ENCODE measurements at regions not wholly inside any gene's neighbourhood (a gene's known extent, or its start where the extent isn't known, plus 50 kb on each side); places are given as distances from the start of the nearest gene placed in this dataset.
A peak's percentile ranks its signal among the peaks of the same experiment; 100 is the strongest.

DNA sequence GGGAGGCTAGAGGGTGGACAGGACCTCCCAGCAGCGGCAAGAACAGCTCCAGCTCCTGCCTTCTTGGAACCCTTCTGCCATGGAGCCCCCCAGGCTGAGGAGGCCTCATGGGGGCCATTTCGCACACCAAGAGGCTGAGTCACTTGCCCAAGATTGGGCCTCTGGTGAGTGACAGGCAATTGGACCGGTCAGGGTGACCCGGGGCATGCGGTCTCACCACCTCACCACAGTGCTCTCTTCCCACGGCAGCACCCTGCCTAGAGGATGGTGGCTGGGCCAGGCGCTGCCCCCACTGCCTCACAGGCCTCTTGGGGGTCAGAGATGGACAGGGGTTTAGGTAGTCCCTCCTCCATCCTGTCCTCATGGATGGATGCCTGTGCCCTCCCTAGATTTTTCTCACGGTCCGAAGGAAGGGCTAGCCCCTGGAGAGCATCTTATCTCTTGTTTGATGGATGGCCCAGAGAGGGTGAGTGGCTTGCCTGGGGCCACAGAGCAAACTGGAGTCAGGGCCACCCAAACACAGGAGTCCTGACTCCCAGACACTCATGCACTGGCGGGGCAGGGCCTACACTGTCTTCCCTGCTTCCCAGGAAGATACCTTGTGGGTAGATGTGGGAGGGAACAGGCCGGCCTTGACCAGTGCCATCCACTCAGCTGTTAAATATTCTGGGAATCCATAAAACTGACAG lies 119.2 kb downstream of the INHBB start (continued):
- TF ChIP-seq, protein P1, sequence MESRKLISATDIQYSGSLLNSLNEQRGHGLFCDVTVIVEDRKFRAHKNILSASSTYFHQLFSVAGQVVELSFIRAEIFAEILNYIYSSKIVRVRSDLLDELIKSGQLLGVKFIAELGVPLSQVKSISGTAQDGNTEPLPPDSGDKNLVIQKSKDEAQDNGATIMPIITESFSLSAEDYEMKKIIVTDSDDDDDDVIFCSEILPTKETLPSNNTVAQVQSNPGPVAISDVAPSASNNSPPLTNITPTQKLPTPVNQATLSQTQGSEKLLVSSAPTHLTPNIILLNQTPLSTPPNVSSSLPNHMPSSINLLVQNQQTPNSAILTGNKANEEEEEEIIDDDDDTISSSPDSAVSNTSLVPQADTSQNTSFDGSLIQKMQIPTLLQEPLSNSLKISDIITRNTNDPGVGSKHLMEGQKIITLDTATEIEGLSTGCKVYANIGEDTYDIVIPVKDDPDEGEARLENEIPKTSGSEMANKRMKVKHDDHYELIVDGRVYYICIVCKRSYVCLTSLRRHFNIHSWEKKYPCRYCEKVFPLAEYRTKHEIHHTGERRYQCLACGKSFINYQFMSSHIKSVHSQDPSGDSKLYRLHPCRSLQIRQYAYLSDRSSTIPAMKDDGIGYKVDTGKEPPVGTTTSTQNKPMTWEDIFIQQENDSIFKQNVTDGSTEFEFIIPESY (CRISPR knock-in tag; IDR thresholded peaks at IDR 0.05), result peak; percentile 50
- TF ChIP-seq ZNF768 (CRISPR knock-in tag; IDR thresholded peaks at IDR 0.05) (peak; percentile 100), ZNF883 (CRISPR knock-in tag; IDR thresholded peaks at IDR 0.05; ENCODE audit: not compliant biosample characterization) (no peak), PAX8 (CRISPR knock-in tag; IDR thresholded peaks at IDR 0.05; ENCODE audit: borderline replicate concordance) (0 out of 2 replicates have a peak, but pooled peaks have one; percentile 4), RNF2 (conservative IDR thresholded peaks at IDR 0.05; ENCODE audit: low read depth) (no peak), MBD4 (IDR thresholded peaks at IDR 0.05; ENCODE audit: borderline replicate concordance, low read length) (no peak), IRX3 (CRISPR knock-in tag; IDR thresholded peaks at IDR 0.05; ENCODE audit: borderline replicate concordance, low read depth) (no peak), RCOR2 (CRISPR knock-in tag; IDR thresholded peaks at IDR 0.05) (no peak), NFE2 (CRISPR knock-in tag; IDR thresholded peaks at IDR 0.05) (0 out of 2 replicates have a peak, but pooled peaks have one; percentile 50), SIX1 (CRISPR knock-in tag; IDR thresholded peaks at IDR 0.05; ENCODE audit: borderline replicate concordance) (no peak), NFKBIZ (CRISPR knock-in tag; IDR thresholded peaks at IDR 0.05) (no peak)
- TF ChIP-seq, protein P2, sequence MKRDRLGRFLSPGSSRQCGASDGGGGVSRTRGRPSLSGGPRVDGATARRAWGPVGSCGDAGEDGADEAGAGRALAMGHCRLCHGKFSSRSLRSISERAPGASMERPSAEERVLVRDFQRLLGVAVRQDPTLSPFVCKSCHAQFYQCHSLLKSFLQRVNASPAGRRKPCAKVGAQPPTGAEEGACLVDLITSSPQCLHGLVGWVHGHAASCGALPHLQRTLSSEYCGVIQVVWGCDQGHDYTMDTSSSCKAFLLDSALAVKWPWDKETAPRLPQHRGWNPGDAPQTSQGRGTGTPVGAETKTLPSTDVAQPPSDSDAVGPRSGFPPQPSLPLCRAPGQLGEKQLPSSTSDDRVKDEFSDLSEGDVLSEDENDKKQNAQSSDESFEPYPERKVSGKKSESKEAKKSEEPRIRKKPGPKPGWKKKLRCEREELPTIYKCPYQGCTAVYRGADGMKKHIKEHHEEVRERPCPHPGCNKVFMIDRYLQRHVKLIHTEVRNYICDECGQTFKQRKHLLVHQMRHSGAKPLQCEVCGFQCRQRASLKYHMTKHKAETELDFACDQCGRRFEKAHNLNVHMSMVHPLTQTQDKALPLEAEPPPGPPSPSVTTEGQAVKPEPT (CRISPR knock-in tag; IDR thresholded peaks at IDR 0.05; ENCODE audit: low read depth), result no peak
- TF ChIP-seq, protein P3, sequence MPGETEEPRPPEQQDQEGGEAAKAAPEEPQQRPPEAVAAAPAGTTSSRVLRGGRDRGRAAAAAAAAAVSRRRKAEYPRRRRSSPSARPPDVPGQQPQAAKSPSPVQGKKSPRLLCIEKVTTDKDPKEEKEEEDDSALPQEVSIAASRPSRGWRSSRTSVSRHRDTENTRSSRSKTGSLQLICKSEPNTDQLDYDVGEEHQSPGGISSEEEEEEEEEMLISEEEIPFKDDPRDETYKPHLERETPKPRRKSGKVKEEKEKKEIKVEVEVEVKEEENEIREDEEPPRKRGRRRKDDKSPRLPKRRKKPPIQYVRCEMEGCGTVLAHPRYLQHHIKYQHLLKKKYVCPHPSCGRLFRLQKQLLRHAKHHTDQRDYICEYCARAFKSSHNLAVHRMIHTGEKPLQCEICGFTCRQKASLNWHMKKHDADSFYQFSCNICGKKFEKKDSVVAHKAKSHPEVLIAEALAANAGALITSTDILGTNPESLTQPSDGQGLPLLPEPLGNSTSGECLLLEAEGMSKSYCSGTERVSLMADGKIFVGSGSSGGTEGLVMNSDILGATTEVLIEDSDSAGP (CRISPR knock-in tag; IDR thresholded peaks at IDR 0.05; ENCODE audit: borderline replicate concordance), result no peak
- TF ChIP-seq, protein P4, sequence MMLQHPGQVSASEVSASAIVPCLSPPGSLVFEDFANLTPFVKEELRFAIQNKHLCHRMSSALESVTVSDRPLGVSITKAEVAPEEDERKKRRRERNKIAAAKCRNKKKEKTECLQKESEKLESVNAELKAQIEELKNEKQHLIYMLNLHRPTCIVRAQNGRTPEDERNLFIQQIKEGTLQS (CRISPR knock-in tag; IDR thresholded peaks at IDR 0.05), result 0 out of 2 replicates have a peak, but pooled peaks have one; percentile 6
- TF ChIP-seq, protein P5, sequence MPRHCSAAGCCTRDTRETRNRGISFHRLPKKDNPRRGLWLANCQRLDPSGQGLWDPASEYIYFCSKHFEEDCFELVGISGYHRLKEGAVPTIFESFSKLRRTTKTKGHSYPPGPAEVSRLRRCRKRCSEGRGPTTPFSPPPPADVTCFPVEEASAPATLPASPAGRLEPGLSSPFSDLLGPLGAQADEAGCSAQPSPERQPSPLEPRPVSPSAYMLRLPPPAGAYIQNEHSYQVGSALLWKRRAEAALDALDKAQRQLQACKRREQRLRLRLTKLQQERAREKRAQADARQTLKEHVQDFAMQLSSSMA (CRISPR knock-in tag; IDR thresholded peaks at IDR 0.05), result peak; percentile 14; the same call in 1 of the 2 replicates
- TF ChIP-seq, protein P6, sequence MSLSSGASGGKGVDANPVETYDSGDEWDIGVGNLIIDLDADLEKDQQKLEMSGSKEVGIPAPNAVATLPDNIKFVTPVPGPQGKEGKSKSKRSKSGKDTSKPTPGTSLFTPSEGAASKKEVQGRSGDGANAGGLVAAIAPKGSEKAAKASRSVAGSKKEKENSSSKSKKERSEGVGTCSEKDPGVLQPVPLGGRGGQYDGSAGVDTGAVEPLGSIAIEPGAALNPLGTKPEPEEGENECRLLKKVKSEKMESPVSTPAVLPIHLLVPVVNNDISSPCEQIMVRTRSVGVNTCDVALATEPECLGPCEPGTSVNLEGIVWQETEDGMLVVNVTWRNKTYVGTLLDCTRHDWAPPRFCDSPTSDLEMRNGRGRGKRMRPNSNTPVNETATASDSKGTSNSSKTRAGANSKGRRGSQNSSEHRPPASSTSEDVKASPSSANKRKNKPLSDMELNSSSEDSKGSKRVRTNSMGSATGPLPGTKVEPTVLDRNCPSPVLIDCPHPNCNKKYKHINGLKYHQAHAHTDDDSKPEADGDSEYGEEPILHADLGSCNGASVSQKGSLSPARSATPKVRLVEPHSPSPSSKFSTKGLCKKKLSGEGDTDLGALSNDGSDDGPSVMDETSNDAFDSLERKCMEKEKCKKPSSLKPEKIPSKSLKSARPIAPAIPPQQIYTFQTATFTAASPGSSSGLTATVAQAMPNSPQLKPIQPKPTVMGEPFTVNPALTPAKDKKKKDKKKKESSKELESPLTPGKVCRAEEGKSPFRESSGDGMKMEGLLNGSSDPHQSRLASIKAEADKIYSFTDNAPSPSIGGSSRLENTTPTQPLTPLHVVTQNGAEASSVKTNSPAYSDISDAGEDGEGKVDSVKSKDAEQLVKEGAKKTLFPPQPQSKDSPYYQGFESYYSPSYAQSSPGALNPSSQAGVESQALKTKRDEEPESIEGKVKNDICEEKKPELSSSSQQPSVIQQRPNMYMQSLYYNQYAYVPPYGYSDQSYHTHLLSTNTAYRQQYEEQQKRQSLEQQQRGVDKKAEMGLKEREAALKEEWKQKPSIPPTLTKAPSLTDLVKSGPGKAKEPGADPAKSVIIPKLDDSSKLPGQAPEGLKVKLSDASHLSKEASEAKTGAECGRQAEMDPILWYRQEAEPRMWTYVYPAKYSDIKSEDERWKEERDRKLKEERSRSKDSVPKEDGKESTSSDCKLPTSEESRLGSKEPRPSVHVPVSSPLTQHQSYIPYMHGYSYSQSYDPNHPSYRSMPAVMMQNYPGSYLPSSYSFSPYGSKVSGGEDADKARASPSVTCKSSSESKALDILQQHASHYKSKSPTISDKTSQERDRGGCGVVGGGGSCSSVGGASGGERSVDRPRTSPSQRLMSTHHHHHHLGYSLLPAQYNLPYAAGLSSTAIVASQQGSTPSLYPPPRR (CRISPR knock-in tag; IDR thresholded peaks at IDR 0.05; ENCODE audit: borderline replicate concordance), result no peak
